BE2C (cell line): ENCODE measurements at regions not wholly inside any gene's neighbourhood (a gene's known extent, or its start where the extent isn't known, plus 50 kb on each side); places are given as distances from the start of the nearest gene placed in this dataset.
"Not testable (repeated sequence)": the region's sequence is repeated elsewhere in the genome, so short reads cannot be mapped to it uniquely, and the experiment has no call there.

Experiments used
- DNase-seq: peaks from one replicate; pipeline ENCODE4 v3.0.0-alpha.2; 2020
- H3K27me3 ChIP-seq: fragments of 250-450 bp; sonication (Bioruptor Pico); 2 replicates; pipeline ENCODE4 v1.5.1; 2020; ENCODE audit warnings: mild to moderate bottlenecking
- H3K36me3 ChIP-seq: fragments of 250-450 bp; sonication (Bioruptor Pico); 2 replicates; pipeline ENCODE4 v1.5.1; 2020; ENCODE audit warnings: mild to moderate bottlenecking
- H3K4me1 ChIP-seq: fragments of 250-450 bp; sonication (Bioruptor Pico); 2 replicates; pipeline ENCODE4 v1.5.1; 2020
- H3K4me3 ChIP-seq: 2 replicates; pipeline ENCODE4 v1.5.1; 2011; ENCODE audit warnings: low read depth, low read length
- H3K9me3 ChIP-seq: fragments of 250-450 bp; sonication (Bioruptor Pico); 2 replicates; pipeline ENCODE4 v1.5.1; 2020
- CTCF ChIP-seq: IDR thresholded peaks from 2 replicates; pipeline ENCODE4 v1.5.1; 2012; ENCODE audit warnings: mild to moderate bottlenecking, low read depth, low read length

DNA sequence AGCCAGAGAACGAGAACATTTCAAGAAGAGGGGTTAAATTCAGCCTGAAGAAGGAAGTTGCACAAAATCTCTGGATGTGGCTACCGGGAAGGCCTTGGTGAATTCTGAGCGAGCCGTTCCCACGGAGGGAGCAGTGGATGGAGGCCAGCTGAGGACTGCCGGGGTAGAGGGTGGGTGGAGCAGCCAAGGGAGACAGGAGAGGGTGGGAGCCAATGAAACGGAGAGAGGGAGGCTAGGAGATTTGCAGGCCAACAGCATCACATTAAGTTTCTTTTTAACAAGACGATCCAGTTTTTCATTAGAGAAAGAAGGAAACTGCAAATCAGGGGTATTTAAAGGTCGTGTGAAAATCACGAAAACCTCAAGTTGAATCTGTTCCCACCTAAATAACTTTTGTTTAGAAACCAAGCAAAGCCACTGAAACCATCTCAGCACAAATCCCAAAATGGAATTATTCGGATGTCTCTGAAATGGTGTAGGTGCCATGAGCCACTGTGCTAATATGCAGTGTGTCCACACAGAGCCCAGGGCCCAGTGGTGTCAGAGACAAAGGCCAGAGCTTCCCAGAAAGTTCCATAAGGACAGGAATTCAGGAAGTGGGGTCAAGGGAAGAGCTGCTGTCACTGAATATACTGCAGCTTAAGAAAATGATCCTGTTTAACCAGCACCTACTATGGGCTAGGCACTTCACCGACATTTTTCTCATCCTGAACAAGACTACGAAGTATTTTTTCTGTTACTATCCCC lies 59.7 kb upstream of the SLC35C1 start:
- no peak for TF ChIP-seq CTCF
- H3K36me3 ChIP-seq: no peaks in the 10 kb centered on the region
- no peaks in the 10 kb centered on the region for H3K9me3 ChIP-seq
- H3K27me3 ChIP-seq: no peaks in the 10 kb centered on the region
- no peaks in the 10 kb centered on the region for H3K4me1 ChIP-seq
- no peak overlapping the region for H3K4me3 ChIP-seq
- no peak for DNase-seq

DNA sequence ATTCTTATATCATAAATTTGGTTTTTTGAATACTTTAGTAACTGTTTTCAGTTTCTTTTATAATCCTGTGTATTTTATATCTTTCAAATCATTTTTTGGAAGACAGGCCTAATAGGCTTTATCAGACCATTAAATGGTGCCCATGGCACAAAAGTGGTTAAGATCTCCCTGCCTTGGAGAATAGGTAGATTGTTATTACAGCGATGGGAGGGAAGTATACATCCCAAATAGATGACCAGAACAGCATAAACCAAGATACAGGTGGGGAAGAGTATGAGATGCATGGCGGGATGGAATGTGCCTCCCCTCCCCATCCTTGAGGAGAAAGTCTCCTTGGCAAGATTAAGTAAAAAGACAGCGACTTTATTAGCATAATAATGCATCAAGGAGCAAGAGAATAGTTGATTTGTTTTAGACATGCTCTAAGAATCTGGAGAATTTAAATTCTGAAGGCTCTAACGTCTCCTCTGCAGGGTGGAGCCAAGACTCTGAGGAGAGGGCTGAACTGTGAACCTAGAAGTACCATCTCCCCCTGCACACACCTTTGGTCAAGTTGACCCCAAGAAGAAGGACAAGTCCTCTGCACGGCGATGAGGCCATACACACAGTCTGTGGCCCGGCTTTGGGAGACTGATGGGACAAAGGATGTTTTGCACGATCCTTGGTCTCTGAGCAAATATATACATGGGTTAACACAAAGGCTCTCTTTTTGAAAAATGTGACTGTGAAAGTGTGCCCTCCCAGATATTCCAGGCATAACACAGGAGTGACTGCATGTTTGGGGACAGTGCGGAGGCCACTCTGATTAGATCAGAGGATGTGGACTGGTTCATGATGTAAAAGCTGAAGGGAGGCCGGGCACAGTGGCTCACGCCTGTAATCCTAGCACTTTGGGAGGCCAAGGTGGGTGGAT lies 61.1 kb upstream of the SLC35C1 start:
- Histone ChIP-seq H3K9me3 (no peaks in the 10 kb centered on the region), H3K36me3 (no peaks in the 10 kb centered on the region), H3K4me3 (no peak overlapping the region), H3K4me1 (no peaks in the 10 kb centered on the region), H3K27me3 (no peaks in the 10 kb centered on the region)
- no peak for DNase-seq
- no peak for TF ChIP-seq CTCF

- Histone ChIP-seq H3K4me1 (no peaks in the 10 kb centered on the region), H3K4me3 (no peak overlapping the region), H3K27me3 (no peaks in the 10 kb centered on the region), H3K36me3 (no peaks in the 10 kb centered on the region), H3K9me3 (no peaks in the 10 kb centered on the region)
- no peak for TF ChIP-seq CTCF
- no peak for DNase-seq
Measured at GRCh38 chr11:45741582-45741981, 63.4 kb upstream of the SLC35C1 start.

DNA sequence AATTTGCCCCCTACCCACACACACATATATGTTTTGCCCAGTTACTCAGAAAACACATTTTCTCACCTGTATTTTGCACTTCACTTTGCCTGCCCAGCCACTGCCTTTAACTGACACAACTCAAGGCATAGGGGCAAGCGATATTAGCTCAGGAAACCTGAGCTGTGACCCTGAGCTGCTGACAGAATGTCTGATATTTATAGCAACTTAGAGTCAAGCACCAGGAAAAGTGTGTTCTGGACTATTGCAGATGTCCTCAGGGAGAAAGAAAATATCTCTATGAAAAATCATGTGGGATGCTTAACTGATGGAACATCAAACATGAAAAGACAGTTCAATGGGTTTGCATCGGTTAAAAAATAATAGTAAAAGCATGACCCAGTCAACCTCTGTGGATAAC lies 63.9 kb upstream of the SLC35C1 start:
- Histone ChIP-seq H3K4me1 (no peaks in the 10 kb centered on the region), H3K36me3 (no peaks in the 10 kb centered on the region)
- no peak for TF ChIP-seq CTCF

GRCh38 chr11:45739866-45740265 lies 65.1 kb upstream of the SLC35C1 start:
- Histone ChIP-seq H3K36me3 (no peaks in the 10 kb centered on the region), H3K4me1 (no peaks in the 10 kb centered on the region), H3K9me3 (no peaks in the 10 kb centered on the region), H3K4me3 (no peak overlapping the region), H3K27me3 (no peaks in the 10 kb centered on the region)
- no peak for DNase-seq
- TF ChIP-seq CTCF: no peak

More for the DNA sequence above, 63.9 kb upstream of the SLC35C1 start:
- H3K4me3 ChIP-seq: no peak overlapping the region
- no peaks in the 10 kb centered on the region for H3K9me3 ChIP-seq
- no peaks in the 10 kb centered on the region for H3K27me3 ChIP-seq
- no peak for DNase-seq

DNA sequence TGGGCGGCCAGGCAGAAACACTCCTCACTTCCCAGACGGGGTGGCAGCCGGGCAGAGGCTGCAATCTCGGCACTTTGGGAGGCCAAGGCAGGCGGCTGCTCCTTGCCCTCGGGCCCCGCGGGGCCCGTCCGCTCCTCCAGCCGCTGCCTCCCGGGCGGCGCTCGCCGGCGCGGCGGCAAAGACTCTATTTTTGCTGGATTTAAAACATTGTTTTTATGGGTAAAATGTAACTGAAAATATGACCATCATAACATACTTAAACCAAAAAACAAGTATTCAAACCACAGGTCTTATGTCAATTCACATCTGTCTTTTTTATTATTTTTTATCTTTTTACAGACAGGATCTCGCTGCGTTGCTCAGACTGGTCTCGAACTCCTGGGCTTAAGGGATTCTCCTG lies 65.9 kb upstream of the SLC35C1 start:
- not testable (repeated sequence) for DNase-seq, H3K27me3 ChIP-seq, H3K4me3 ChIP-seq, H3K4me1 ChIP-seq, H3K9me3 ChIP-seq, H3K36me3 ChIP-seq

DNA sequence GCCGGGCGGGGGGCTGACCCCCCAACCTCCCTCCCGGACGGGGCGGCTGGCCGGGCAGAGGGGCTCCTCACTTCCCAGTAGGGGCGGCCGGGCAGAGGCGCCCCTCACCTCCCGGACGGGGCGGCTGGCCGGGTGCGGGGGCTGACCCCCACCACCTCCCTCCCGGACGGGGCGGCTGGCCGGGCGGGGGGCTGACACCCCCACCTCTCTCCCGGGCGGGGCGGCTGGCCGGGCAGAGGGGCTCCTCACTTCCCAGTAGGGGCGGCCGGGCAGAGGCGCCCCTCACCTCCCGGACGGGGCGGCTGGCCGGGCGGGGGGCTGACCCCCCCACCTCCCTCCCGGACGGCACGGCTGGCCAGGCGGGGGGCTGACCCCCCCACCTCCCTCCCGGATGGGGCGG lies 66.8 kb upstream of the SLC35C1 start:
- not testable (repeated sequence) for H3K4me1 ChIP-seq, H3K4me3 ChIP-seq, H3K27me3 ChIP-seq, H3K9me3 ChIP-seq, H3K36me3 ChIP-seq, DNase-seq
